ENCODE measurements at regions not wholly inside any gene's neighbourhood (a gene's known extent, or its start where the extent isn't known, plus 50 kb on each side); places are given as distances from the start of the nearest gene placed in this dataset.

- H3K4me3 ChIP-seq (ENCODE audit: low read depth, low read length), result no peak overlapping the region
- DNase-seq (ENCODE audit: low read depth), result peak; percentile 27
- peak; percentile 80 for TF ChIP-seq CTCF (IDR thresholded peaks at IDR 0.05; ENCODE audit: control insufficient read depth, extremely low read depth, insufficient read depth)
Measured at GRCh38 chr12:13661005-13661887, 320.2 kb downstream of the GRIN2B start.

- no peak for DNase-seq (ENCODE audit: low read depth)
- H3K4me3 ChIP-seq (ENCODE audit: low read depth, low read length), result no peak overlapping the region
- TF ChIP-seq CTCF (IDR thresholded peaks at IDR 0.05; ENCODE audit: control insufficient read depth, extremely low read depth, insufficient read depth), result no peak
Measured at GRCh38 chr12:13654456-13654855, 326.9 kb downstream of the GRIN2B start.

GRCh38 chr12:13652105-13652504 is 329.3 kb downstream of the GRIN2B start:
- no peak for DNase-seq (ENCODE audit: low read depth)
- H3K4me3 ChIP-seq (ENCODE audit: low read depth, low read length), result no peak overlapping the region
- no peak for TF ChIP-seq CTCF (IDR thresholded peaks at IDR 0.05; ENCODE audit: control insufficient read depth, extremely low read depth, insufficient read depth)

- TF ChIP-seq CTCF (IDR thresholded peaks at IDR 0.05; ENCODE audit: control insufficient read depth, extremely low read depth, insufficient read depth), result no peak
- no peak overlapping the region for H3K4me3 ChIP-seq (ENCODE audit: low read depth, low read length)
- no peak for DNase-seq (ENCODE audit: low read depth)
Measured at GRCh38 chr12:13635709-13636108, 345.7 kb downstream of the GRIN2B start.

GRCh38 chr12:13631873-13632272 is 349.5 kb downstream of the GRIN2B start:
- H3K4me3 ChIP-seq (ENCODE audit: low read depth, low read length), result no peak overlapping the region
- no peak for DNase-seq (ENCODE audit: low read depth)
- no peak for TF ChIP-seq CTCF (IDR thresholded peaks at IDR 0.05; ENCODE audit: control insufficient read depth, extremely low read depth, insufficient read depth)

- no peak for TF ChIP-seq CTCF (IDR thresholded peaks at IDR 0.05; ENCODE audit: control insufficient read depth, extremely low read depth, insufficient read depth)
- DNase-seq (ENCODE audit: low read depth), result no peak
- no peak overlapping the region for H3K4me3 ChIP-seq (ENCODE audit: low read depth, low read length)
Measured at GRCh38 chr12:13630354-13630753, 351.0 kb downstream of the GRIN2B start.

- DNase-seq (ENCODE audit: low read depth), result no peak
- no peak overlapping the region for H3K4me3 ChIP-seq (ENCODE audit: low read depth, low read length)
- TF ChIP-seq CTCF (IDR thresholded peaks at IDR 0.05; ENCODE audit: control insufficient read depth, extremely low read depth, insufficient read depth), result no peak
Measured at GRCh38 chr12:13628067-13628466, 353.3 kb downstream of the GRIN2B start.

Data from LNCaP clone FGC (cell line).